Aorta (tissue), 5 donors: ENCODE measurements at regions not wholly inside any gene's neighbourhood (a gene's known extent, or its start where the extent isn't known, plus 50 kb on each side); places are given as distances from the start of the nearest gene placed in this dataset.
"Not testable (repeated sequence)": the region's sequence is repeated elsewhere in the genome, so short reads cannot be mapped to it uniquely, and the experiment has no call there.

Experiments used
- ATAC-seq: fragments of 200-7000 bp; cut with Tn5 transposase; one replicate; pipeline ENCODE4 v1.9.1; 2022; ENCODE audit warnings: moderate library complexity; ENCODE audit not compliant: low FRiP score
- DNase-seq, 2 donors: peaks; one replicate each; pipeline ENCODE4 v3.0.0-alpha.2; 2020
- H3K27ac ChIP-seq, 2 donors: one replicate each; pipeline ENCODE4 v1.5.1; 2013; ENCODE audit warnings: low read length in 2 of 2, mild to moderate bottlenecking in 2 of 2, moderate library complexity in 2 of 2, control low read depth in 1 of 2, inconsistent platforms in 1 of 2, low read depth in 1 of 2
- H3K27me3 ChIP-seq, 2 donors: one replicate each; pipeline ENCODE4 v1.6.1; 2013; ENCODE audit warnings: control low read depth in 1 of 2, low read length in 1 of 2, mild to moderate bottlenecking in 1 of 2, moderate library complexity in 1 of 2; ENCODE audit not compliant: insufficient read depth in 2 of 2, control insufficient read depth in 1 of 2
- H3K36me3 ChIP-seq, 2 donors: one replicate each; pipeline ENCODE4 v1.6.1; 2013; ENCODE audit warnings: control low read depth in 1 of 2, low read length in 1 of 2, mild to moderate bottlenecking in 1 of 2; ENCODE audit not compliant: insufficient read depth in 2 of 2, control insufficient read depth in 1 of 2
- H3K4me1 ChIP-seq, 2 donors: one replicate each; pipeline ENCODE4 v1.6.1; 2013; ENCODE audit warnings: low read length in 2 of 2, control low read depth in 1 of 2, mild to moderate bottlenecking in 1 of 2, moderate library complexity in 1 of 2; ENCODE audit not compliant: insufficient read depth in 2 of 2, control insufficient read depth in 1 of 2
- H3K4me3 ChIP-seq, 2 donors: one replicate each; pipeline ENCODE4 v1.5.1; 2013; ENCODE audit warnings: low read length in 2 of 2, control low read depth in 1 of 2, mild to moderate bottlenecking in 1 of 2
- H3K9me3 ChIP-seq: one replicate; pipeline ENCODE4 v1.6.1; 2013; ENCODE audit warnings: mild to moderate bottlenecking, low read length; ENCODE audit not compliant: control insufficient read depth
- WGBS, 2 donors: extraction: QIAGEN DNeasy Blood & Tissue Kit; methylation state at CpG; one replicate each; pipeline ENCODE4 v1.1.7; 2013; 5-methylcytosine and 5-hydroxymethylcytosine counted together
- intact Hi-C, 2 donors: fragments of 100-400 bp; cut with DNase I; formaldehyde crosslinking; loops; one replicate each; pipeline versions ENCODE4 v1.14.2 to v1.15.0; 2022
- donor health status: healthy with polysubstance abuse.
- donor health status: Bipolar disorder and iron deficiency.
- donor health status: DM: no; HTN: no; CAD: no.
- donor health status: DM: no; HTN: no; CAD: no.
- donor health status: DM: yes; HTN: yes; CAD: no.

DNA sequence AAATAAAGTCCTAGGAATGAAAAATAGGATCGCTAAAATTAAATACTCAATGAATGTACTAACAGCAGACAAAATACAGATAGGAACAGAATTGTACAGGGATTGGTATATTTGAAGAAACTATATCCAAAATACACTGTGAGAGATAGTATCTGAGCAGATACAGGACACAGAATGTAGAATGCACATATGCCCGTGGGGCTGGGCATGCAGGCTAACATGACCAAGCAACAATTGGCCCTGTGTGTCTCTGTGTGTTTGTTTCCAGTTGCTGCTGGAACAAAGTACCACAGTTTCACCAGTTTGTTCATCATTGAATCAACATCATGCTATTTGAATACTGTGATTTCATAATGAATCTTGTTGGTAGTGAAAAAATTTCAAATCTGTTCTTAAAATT lies 127.6 kb downstream of the PMAIP1 start:
- DNase-seq (no peak), ATAC-seq (no peak)
- no peaks in the 10 kb centered on the region for H3K36me3 ChIP-seq
- no peaks in the 10 kb centered on the region for H3K27me3 ChIP-seq
- no peaks in the 10 kb centered on the region for H3K4me1 ChIP-seq
- H3K4me3 ChIP-seq: no peak overlapping the region
- no peaks in the 10 kb centered on the region for H3K9me3 ChIP-seq
- H3K27ac ChIP-seq: no peak overlapping the region
- intact Hi-C loops: no loop called here
- 53 to 59% methylated on average over 2 of the region's 2 CpGs for WGBS, 2 donors

DNA sequence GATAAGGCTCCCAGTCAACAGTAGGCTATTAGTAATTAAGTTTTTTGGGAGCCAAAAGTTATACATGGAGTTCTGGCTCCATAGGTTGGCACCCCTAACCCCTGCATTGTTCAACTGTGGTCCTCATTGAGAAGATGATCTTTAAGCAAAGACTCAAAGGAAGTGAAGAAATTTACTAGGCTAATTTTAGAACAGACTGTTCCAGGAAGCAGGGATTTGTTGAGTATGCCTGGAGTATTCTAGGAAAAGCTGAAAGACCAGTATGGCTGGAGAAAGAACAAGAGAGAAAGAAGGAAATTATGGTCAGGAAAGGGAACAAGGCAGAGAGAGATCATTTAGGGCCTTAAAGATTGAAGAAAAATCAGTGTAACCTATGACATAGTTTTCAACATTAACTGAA lies 125.1 kb downstream of the PMAIP1 start:
- Histone ChIP-seq H3K9me3 (no peaks in the 10 kb centered on the region), H3K27me3 (no peaks in the 10 kb centered on the region), H3K36me3 (no peaks in the 10 kb centered on the region), H3K4me3 (no peak overlapping the region), H3K27ac (no peak overlapping the region), H3K4me1 (no peaks in the 10 kb centered on the region)
- DNase-seq (no peak), ATAC-seq (no peak)
- intact Hi-C loops: no loop called here

DNA sequence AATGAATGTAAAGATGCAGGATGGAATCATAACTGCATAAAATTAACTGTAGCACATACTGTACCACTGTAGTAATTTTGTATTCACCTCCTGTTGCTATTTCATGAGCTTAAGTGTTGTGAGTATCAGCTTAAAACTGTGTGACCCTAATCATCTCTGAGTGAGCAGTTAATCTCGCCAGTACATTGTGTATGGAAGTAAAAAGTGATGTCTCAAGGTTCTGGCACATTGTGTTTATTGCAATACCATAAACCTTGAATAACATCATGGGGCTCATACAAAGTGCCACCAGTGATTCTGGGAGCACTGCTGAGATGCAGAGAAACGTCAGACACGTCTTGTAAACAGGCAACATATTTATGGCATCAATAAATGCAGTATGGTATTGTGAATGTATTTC lies 124.5 kb downstream of the PMAIP1 start:
- no peaks in the 10 kb centered on the region for H3K4me1 ChIP-seq
- ATAC-seq (no peak), DNase-seq (no peak)
- intact Hi-C loops: no loop called here
- no peak overlapping the region for H3K27ac ChIP-seq
- 41 to 58% methylated on average over 3 of the region's 3 CpGs for WGBS, 2 donors
- H3K27me3 ChIP-seq: no peaks in the 10 kb centered on the region
- H3K36me3 ChIP-seq: no peaks in the 10 kb centered on the region
- no peak overlapping the region for H3K4me3 ChIP-seq
- H3K9me3 ChIP-seq: no peaks in the 10 kb centered on the region

DNA sequence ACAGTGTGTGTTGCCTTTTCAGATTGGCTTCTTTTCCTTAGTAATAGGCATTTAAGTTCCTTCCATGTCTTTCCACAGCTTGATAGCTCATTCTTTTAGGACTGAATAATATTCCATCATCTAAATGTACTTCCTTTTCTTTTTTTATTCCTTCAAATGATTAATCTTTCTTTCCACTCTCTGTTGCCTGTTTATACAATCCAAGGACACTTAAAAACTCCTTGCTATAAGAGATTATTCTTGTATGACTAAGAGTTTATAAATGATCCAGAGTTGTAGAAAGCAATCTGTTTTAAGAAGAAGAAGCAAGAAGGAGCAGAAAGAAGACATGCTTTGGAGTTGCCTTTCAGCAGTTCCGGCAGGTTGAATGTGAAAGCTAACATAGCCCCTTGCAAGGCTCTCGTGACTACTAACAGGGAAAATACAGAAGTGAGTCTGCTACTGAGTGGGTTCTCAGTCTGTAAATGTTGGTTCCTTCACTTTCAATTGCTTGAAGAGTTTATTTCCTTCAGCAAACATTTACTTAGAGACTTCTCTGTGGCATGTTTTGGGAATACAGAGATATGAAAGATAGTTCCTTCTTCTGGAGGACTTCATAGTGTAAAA lies 123.0 kb downstream of the PMAIP1 start:
- intact Hi-C loops: no loop called here
- Histone ChIP-seq H3K27me3 (no peaks in the 10 kb centered on the region), H3K4me1 (no peaks in the 10 kb centered on the region), H3K27ac (no peak overlapping the region), H3K4me3 (no peak overlapping the region), H3K9me3 (no peaks in the 10 kb centered on the region), H3K36me3 (no peaks in the 10 kb centered on the region)
- no peak for DNase-seq
- no peak for ATAC-seq
- WGBS, 2 donors: 28 to 30% methylated on average over 2 of the region's 2 CpGs

DNA sequence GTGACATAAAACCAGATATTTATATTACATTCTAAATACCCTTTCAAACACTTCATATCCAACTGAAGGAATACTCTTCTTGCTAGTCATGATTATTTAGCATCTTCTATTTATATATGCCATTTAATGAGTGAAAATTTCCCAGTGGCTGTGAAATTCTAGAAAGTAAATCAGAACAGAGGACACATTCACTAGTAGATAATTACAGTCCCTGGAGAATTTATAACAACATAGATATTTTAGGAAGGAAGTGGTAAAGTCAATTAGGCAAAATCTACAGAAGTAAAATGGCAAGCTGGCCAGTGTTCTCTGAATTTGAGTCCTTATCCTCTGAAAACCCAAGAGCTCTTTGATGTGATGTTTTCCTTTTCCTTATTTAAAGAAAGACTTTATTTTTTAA lies 121.8 kb downstream of the PMAIP1 start:
- no peaks in the 10 kb centered on the region for H3K4me1 ChIP-seq
- no peak for ATAC-seq
- no peaks in the 10 kb centered on the region for H3K36me3 ChIP-seq
- intact Hi-C loops: no loop called here
- no peak overlapping the region for H3K4me3 ChIP-seq
- H3K27me3 ChIP-seq: no peaks in the 10 kb centered on the region
- DNase-seq: no peak
- no peaks in the 10 kb centered on the region for H3K9me3 ChIP-seq
- H3K27ac ChIP-seq: no peak overlapping the region

DNA sequence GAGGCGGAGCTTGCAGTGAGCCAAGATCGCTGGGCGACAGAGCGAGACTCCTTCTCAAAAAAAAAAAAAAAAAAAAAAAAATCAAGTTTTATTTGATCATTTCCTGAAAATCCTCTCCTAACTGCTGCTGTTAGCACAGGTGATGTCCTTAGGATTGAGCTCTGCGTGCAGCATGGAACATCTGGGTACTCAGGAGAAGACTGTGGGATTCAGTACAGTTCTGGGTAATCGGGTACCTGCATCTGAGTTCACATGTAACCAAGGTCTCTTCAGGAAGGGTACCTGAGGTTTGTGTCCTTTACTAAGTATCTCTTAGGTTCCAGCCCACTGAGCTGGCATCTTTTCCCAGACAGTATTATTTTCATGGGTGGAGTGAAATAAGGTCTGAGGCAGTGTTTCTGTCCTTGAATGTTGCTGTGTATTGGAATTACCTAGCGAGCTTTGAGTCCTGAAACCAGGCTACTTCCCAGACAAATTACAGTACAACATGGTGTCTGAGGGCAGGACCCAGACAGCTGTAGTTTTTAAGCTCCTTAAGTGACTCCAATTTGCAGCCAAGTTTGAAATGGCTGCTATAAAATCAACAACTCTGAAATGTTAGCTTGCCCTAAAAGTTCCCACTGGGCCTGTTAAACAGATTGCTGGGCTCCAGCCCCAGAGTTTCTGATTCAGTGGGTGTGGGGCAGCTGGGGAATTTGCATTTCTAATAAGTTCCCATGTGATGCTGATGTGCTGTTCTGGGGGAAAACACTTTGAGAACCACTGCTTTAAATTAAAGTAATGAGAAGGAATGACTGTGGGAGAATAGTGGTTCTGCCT lies 120.5 kb downstream of the PMAIP1 start:
- Histone ChIP-seq H3K36me3 (no peaks in the 10 kb centered on the region), H3K9me3 (no peaks in the 10 kb centered on the region), H3K4me3 (no peak overlapping the region), H3K4me1 (no peaks in the 10 kb centered on the region), H3K27ac (no peak overlapping the region), H3K27me3 (no peaks in the 10 kb centered on the region)
- ATAC-seq (no peak), DNase-seq (no peak)
- WGBS, 2 donors: 85 to 88% methylated on average over 7 of the region's 7 CpGs
- intact Hi-C loops: no loop called here

DNA sequence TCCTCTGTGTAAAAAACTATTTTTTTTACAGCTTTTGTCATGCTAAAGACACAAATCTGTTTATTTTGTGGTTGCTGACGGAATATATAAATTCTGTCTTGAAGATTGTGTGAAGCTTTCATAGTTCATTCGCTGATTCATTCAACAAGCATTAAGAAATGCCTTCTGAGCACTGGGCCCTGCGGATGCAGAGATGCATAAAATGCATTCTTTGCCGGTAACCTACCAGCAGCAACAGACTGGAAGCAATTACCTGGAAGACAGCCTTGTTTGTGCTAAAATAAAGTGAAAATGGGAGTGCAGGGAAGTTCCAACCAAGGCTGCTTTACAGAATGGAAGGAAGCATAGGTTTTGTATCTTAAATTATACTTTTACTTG lies 119.7 kb downstream of the PMAIP1 start:
- Histone ChIP-seq H3K9me3 (no peaks in the 10 kb centered on the region), H3K27me3 (no peaks in the 10 kb centered on the region), H3K27ac (no peak overlapping the region), H3K4me1 (no peaks in the 10 kb centered on the region), H3K4me3 (no peak overlapping the region), H3K36me3 (no peaks in the 10 kb centered on the region)
- no peak for DNase-seq
- ATAC-seq: no peak
- 65% methylated on average over 4 of the region's 4 CpGs for WGBS, 2 donors
- intact Hi-C loops: no loop called here

DNA sequence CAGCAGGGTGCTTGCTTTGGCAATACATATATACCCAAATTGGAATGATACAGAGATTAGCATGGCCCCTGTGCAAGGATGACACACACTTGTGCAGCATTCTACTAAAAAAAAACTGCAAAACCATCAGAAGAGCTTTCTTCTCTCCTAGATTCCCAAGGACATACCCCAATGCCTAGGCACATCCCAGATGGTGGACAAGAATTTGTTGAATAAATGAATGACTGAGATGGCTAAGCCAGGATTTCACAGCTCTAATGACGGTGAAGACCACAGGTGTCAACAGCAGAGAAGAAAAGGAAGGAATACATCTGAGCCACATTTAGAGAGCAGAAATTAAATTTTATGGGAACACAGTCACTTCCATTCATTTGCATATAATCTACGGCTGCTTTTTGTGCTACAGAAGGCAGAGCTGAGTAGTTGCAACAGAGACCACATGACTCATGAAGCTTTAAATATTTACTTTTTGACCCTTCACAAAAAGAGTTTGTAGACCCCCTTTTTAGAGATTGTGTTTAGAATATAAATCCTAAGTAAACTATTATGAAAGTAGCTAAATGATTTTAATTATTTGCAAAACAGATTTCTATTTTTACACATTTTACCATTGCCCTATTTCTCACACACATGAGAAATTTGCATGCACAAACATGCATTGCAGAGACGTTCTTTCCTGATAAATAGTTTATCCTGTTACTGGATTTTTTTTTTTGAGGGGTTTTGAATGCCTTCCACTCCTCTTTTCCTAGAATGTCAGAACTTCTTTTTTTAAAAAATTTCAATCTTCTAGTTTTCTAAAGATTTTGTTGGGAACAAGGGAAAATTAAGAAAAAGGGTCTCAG lies 119.0 kb downstream of the PMAIP1 start:
- ATAC-seq: no peak
- no peak overlapping the region for H3K27ac ChIP-seq
- H3K27me3 ChIP-seq: no peaks in the 10 kb centered on the region
- 16 to 33% methylated on average over 3 of the region's 3 CpGs for WGBS, 2 donors
- H3K4me3 ChIP-seq: no peak overlapping the region
- no peaks in the 10 kb centered on the region for H3K4me1 ChIP-seq
- H3K36me3 ChIP-seq: no peaks in the 10 kb centered on the region
- DNase-seq: no peak
- H3K9me3 ChIP-seq: no peaks in the 10 kb centered on the region
- intact Hi-C loops: no loop called here

DNA sequence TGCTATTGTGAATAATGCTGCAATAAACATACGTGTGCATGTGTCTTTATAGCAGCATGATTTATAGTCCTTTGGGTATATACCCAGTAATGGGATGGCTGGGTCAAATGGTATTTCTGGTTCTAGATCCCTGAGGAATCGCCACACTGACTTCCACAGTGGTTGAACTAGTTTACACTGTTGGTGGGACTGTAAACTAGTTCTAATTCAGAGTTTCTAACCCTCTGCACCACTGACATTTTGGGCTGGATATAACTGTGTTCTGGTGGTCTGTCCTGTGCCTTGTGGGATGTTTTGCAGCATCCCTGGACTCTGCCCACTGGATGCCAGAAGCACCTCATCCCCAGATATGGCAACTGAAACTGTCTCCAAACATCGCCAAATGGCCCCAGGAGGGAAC lies 118.3 kb downstream of the PMAIP1 start:
- H3K36me3 ChIP-seq, DNase-seq, H3K4me1 ChIP-seq, ATAC-seq, H3K27ac ChIP-seq, H3K9me3 ChIP-seq, H3K4me3 ChIP-seq, H3K27me3 ChIP-seq, intact Hi-C loops: not testable (repeated sequence)
- whole genome bisulfite sequencing, 2 donors: 88 to 100% methylated on average over 2 of the region's 3 CpGs
